GM23338 (cell line): ENCODE measurements at regions not wholly inside any gene's neighbourhood (a gene's known extent, or its start where the extent isn't known, plus 50 kb on each side); places are given as distances from the start of the nearest gene placed in this dataset.

Experiments used
- ATAC-seq: fragments of 200-7000 bp; cut with Tn5 transposase; 3 replicates; pipeline ENCODE4 v1.9.1; 2020
- DNase-seq: peaks from one replicate; pipeline ENCODE4 v3.0.0-alpha.2; 2015; ENCODE audit warnings: low spot score
- H2AFZ ChIP-seq: fragments of 200-600 bp; sonication (generic); 2 replicates; pipeline ENCODE4 v1.8.0; 2016; ENCODE audit warnings: antibody characterized with exemption, mild to moderate bottlenecking, moderate library complexity
- H3F3A ChIP-seq: fragments of 200-600 bp; sonication (generic); replicated peaks from 2 replicates; pipeline ENCODE4 v1.8.0; 2017; ENCODE audit warnings: antibody characterized with exemption, mixed run types, low read depth
- H3K27ac ChIP-seq: fragments of 200-600 bp; sonication (generic); 2 replicates; pipeline ENCODE4 v1.6.1; 2016; ENCODE audit warnings: low read depth
- H3K27me3 ChIP-seq: fragments of 200-600 bp; sonication (generic); 2 replicates; pipeline ENCODE4 v1.8.0; 2016; ENCODE audit warnings: mild to moderate bottlenecking, mixed run types, moderate library complexity; ENCODE audit not compliant: insufficient read depth
- H3K36me3 ChIP-seq: fragments of 200-600 bp; sonication (generic); 2 replicates; pipeline ENCODE4 v1.8.0; 2016; ENCODE audit warnings: mild to moderate bottlenecking; ENCODE audit not compliant: insufficient read depth
- H3K4me1 ChIP-seq: fragments of 200-600 bp; sonication (generic); 2 replicates; pipeline ENCODE4 v1.8.0; 2016; ENCODE audit warnings: mild to moderate bottlenecking, moderate library complexity; ENCODE audit not compliant: insufficient read depth
- H3K4me2 ChIP-seq: fragments of 200-600 bp; sonication (generic); 2 replicates; pipeline ENCODE4 v1.7.1; 2017; ENCODE audit warnings: mixed run types
- H3K4me3 ChIP-seq: fragments of 200-600 bp; sonication (generic); 2 replicates; pipeline ENCODE4 v1.6.1; 2016; ENCODE audit warnings: mixed run types
- H3K79me2 ChIP-seq: fragments of 200-600 bp; sonication (generic); replicated peaks from 2 replicates; pipeline ENCODE4 v1.8.0; 2017; ENCODE audit warnings: mild to moderate bottlenecking; ENCODE audit not compliant: insufficient read depth
- H3K9me2 ChIP-seq: fragments of 200-600 bp; sonication (generic); 2 replicates; pipeline ENCODE4 v1.8.0; 2017; ENCODE audit not compliant: insufficient read depth
- H4K20me1 ChIP-seq: fragments of 200-600 bp; sonication (generic); replicated peaks from 2 replicates; pipeline ENCODE4 v1.8.0; 2017; ENCODE audit warnings: mild to moderate bottlenecking; ENCODE audit not compliant: insufficient read depth
- H3K27ac Mint-ChIP-seq: 2 replicates; pipeline ENCODE4 v1.8.0; 2020; ENCODE audit warnings: inconsistent platforms, mild to moderate bottlenecking, moderate library complexity, mixed read lengths
- H3K27me3 Mint-ChIP-seq: 3 replicates; pipeline ENCODE4 v1.8.0; 2022; ENCODE audit warnings: low read depth, mild to moderate bottlenecking, moderate library complexity, mixed read lengths, inconsistent platforms; ENCODE audit not compliant: insufficient read depth, poor library complexity
- H3K36me3 Mint-ChIP-seq: 3 replicates; pipeline ENCODE4 v1.8.0; 2021; ENCODE audit warnings: low read depth, mild to moderate bottlenecking, inconsistent platforms, moderate library complexity, mixed read lengths
- H3K4me1 Mint-ChIP-seq: 3 replicates; pipeline ENCODE4 v1.8.0; 2020; ENCODE audit warnings: mild to moderate bottlenecking, inconsistent platforms, mixed read lengths
- H3K4me3 Mint-ChIP-seq: 3 replicates; pipeline ENCODE4 v1.8.0; 2021; ENCODE audit warnings: moderate library complexity, mild to moderate bottlenecking, inconsistent platforms, mixed read lengths
- H3K9me3 Mint-ChIP-seq: 3 replicates; pipeline ENCODE4 v1.8.0; 2020; ENCODE audit warnings: moderate library complexity, mild to moderate bottlenecking, inconsistent platforms, mixed read lengths
- CREB1 ChIP-seq: fragments of 250-450 bp; sonication (Bioruptor Pico); IDR thresholded peaks from 2 replicates; pipeline ENCODE4 v1.5.0; 2020; ENCODE audit warnings: low read depth, mild to moderate bottlenecking, moderate library complexity
- EZH2 ChIP-seq: fragments of 200-600 bp; sonication (generic); IDR thresholded peaks from one replicate; pipeline ENCODE4 v1.8.0; 2017; ENCODE audit warnings: antibody characterized with exemption, mild to moderate bottlenecking, low read depth; ENCODE audit not compliant: unreplicated experiment
- EZH2phosphoT487 ChIP-seq: fragments of 200-600 bp; sonication (generic); IDR thresholded peaks from one replicate; pipeline ENCODE4 v1.8.1; 2018; ENCODE audit warnings: antibody characterized with exemption; ENCODE audit not compliant: unreplicated experiment
- JUNB ChIP-seq: IDR thresholded peaks from one replicate; pipeline ENCODE4 v1.6.1; 2016; ENCODE audit warnings: antibody characterized with exemption; ENCODE audit not compliant: unreplicated experiment
- NANOG ChIP-seq: IDR thresholded peaks from 2 replicates; pipeline ENCODE4 v1.6.1; 2016; ENCODE audit warnings: antibody characterized with exemption, borderline replicate concordance
- POLR2AphosphoS5 ChIP-seq: IDR thresholded peaks from 2 replicates; pipeline ENCODE4 v1.6.1; 2016; ENCODE audit warnings: antibody characterized with exemption, low read depth
- TF ChIP-seq, protein P1 (sequence below): IDR thresholded peaks from one replicate; pipeline ENCODE4 v1.6.1; 2018; ENCODE audit warnings: antibody characterized with exemption; ENCODE audit not compliant: unreplicated experiment
- TF ChIP-seq, protein P2 (sequence below), 2 experiments: fragments of 200-600 bp in 1 of 2; sonication (generic) in 1 of 2; conservative IDR thresholded peaks; 2 replicates each; pipeline versions ENCODE4 v1.5.1 to v1.6.1; 2016 to 2017; ENCODE audit warnings: antibody characterized with exemption in 2 of 2, low read depth in 2 of 2, mild to moderate bottlenecking in 2 of 2, moderate library complexity in 1 of 2
- TF ChIP-seq, protein P3 (sequence below): IDR thresholded peaks from 2 replicates; pipeline ENCODE4 v1.6.1; 2016; ENCODE audit warnings: antibody characterized with exemption

DNA sequence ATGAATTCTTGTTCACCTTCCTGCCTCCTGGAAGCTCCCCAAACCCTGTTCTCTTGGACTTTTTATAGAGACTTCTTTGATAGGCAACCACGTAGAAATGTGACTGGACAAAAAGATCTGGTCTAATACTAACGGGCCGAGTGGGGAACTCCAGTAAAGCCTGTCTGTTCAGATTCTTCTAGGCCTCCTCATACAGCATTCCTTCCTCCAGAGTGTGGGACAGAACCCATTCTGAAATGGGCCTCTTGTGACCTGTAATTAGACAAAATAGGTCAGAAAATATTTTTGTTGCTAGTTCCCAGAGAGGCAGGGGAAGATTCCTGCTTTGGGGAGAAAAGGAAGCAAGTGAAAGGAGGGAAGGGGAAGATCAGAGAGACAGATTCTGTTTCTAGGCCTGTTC lies 374.3 kb downstream of the CDH26 start:
- H3K27me3 ChIP-seq = no peaks in the 10 kb centered on the region
- TF ChIP-seq EZH2 (no peak), POLR2AphosphoS5 (no peak)
- TF ChIP-seq, protein P1, sequence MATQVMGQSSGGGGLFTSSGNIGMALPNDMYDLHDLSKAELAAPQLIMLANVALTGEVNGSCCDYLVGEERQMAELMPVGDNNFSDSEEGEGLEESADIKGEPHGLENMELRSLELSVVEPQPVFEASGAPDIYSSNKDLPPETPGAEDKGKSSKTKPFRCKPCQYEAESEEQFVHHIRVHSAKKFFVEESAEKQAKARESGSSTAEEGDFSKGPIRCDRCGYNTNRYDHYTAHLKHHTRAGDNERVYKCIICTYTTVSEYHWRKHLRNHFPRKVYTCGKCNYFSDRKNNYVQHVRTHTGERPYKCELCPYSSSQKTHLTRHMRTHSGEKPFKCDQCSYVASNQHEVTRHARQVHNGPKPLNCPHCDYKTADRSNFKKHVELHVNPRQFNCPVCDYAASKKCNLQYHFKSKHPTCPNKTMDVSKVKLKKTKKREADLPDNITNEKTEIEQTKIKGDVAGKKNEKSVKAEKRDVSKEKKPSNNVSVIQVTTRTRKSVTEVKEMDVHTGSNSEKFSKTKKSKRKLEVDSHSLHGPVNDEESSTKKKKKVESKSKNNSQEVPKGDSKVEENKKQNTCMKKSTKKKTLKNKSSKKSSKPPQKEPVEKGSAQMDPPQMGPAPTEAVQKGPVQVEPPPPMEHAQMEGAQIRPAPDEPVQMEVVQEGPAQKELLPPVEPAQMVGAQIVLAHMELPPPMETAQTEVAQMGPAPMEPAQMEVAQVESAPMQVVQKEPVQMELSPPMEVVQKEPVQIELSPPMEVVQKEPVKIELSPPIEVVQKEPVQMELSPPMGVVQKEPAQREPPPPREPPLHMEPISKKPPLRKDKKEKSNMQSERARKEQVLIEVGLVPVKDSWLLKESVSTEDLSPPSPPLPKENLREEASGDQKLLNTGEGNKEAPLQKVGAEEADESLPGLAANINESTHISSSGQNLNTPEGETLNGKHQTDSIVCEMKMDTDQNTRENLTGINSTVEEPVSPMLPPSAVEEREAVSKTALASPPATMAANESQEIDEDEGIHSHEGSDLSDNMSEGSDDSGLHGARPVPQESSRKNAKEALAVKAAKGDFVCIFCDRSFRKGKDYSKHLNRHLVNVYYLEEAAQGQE = no peak
- no peak overlapping the region for H3K27ac ChIP-seq
- DNase-seq (no peak), ATAC-seq (no peak)
- no peak overlapping the region for H3K4me2 ChIP-seq
- no peak overlapping the region for H3K4me3 Mint-ChIP-seq
- H3K9me2 ChIP-seq = no peaks in the 10 kb centered on the region
- H3K4me3 ChIP-seq = no peak overlapping the region
- no peaks in the 10 kb centered on the region for H3F3A ChIP-seq
- H3K9me3 Mint-ChIP-seq = peaks cover 7% of the 10 kb centered on the region; the same call in 1 of the 3 replicates
- H3K4me1 Mint-ChIP-seq = peaks cover 4% of the 10 kb centered on the region; the same call in 1 of the 3 replicates
- 0 out of 2 replicates have a peak, but pooled peaks cover 5% of the 10 kb centered on the region for H3K36me3 ChIP-seq
- no peak overlapping the region for H2AFZ ChIP-seq
- H3K4me1 ChIP-seq = no peaks in the 10 kb centered on the region
- H3K27me3 Mint-ChIP-seq = peaks cover 12% of the 10 kb centered on the region
- no peaks in the 10 kb centered on the region for H3K79me2 ChIP-seq
- no peaks in the 10 kb centered on the region for H4K20me1 ChIP-seq
- no peaks in the 10 kb centered on the region for H3K36me3 Mint-ChIP-seq
- no peak overlapping the region for H3K27ac Mint-ChIP-seq

DNA sequence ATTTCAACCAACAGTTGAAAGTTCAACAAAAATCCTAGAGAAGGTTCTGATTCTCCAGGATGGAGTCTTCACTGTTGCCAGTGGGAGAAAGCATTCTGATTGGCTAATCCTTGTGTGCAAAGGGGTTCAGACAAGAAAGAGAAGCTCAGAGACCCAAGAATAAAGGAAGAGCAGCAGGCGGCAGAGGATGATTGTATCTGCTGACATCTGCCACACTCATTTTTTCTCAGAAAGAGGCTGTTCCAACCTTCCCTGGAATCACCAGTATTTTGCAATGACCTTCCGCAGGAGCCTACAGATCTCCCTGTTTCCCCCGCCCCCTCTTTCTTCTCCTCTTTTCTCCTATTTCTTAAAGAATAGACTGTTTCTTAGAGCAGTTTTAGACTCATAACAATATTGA lies 376.7 kb downstream of the CDH26 start:
- Histone ChIP-seq H3K27ac (no peak overlapping the region), H3K36me3 (0 out of 2 replicates have a peak, but pooled peaks cover 5% of the 10 kb centered on the region), H4K20me1 (no peaks in the 10 kb centered on the region), H3K9me2 (no peaks in the 10 kb centered on the region), H3K4me3 (no peak overlapping the region), H2AFZ (no peak overlapping the region), H3K4me1 (no peaks in the 10 kb centered on the region), H3K79me2 (no peaks in the 10 kb centered on the region), H3F3A (no peaks in the 10 kb centered on the region), H3K27me3 (no peaks in the 10 kb centered on the region), H3K4me2 (no peak overlapping the region)
- DNase-seq = no peak
- Mint-ChIP-seq H3K27ac (no peak overlapping the region), H3K27me3 (peaks cover 12% of the 10 kb centered on the region), H3K4me3 (no peak overlapping the region), H3K4me1 (peaks cover 4% of the 10 kb centered on the region; the same call in 1 of the 3 replicates), H3K9me3 (peaks cover 10% of the 10 kb centered on the region; the same call in 1 of the 3 replicates), H3K36me3 (no peaks in the 10 kb centered on the region)
- TF ChIP-seq CREB1 (CRISPR knock-in tag) = no peak
- TF ChIP-seq NANOG = no peak
- TF ChIP-seq EZH2phosphoT487 = no peak
- TF ChIP-seq, protein P2, sequence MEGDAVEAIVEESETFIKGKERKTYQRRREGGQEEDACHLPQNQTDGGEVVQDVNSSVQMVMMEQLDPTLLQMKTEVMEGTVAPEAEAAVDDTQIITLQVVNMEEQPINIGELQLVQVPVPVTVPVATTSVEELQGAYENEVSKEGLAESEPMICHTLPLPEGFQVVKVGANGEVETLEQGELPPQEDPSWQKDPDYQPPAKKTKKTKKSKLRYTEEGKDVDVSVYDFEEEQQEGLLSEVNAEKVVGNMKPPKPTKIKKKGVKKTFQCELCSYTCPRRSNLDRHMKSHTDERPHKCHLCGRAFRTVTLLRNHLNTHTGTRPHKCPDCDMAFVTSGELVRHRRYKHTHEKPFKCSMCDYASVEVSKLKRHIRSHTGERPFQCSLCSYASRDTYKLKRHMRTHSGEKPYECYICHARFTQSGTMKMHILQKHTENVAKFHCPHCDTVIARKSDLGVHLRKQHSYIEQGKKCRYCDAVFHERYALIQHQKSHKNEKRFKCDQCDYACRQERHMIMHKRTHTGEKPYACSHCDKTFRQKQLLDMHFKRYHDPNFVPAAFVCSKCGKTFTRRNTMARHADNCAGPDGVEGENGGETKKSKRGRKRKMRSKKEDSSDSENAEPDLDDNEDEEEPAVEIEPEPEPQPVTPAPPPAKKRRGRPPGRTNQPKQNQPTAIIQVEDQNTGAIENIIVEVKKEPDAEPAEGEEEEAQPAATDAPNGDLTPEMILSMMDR (conservative IDR thresholded peaks at IDR 0.05; ENCODE audit: low read depth in 2 of 2) = no peak
- TF ChIP-seq JUNB = no peak
- TF ChIP-seq, protein P3, sequence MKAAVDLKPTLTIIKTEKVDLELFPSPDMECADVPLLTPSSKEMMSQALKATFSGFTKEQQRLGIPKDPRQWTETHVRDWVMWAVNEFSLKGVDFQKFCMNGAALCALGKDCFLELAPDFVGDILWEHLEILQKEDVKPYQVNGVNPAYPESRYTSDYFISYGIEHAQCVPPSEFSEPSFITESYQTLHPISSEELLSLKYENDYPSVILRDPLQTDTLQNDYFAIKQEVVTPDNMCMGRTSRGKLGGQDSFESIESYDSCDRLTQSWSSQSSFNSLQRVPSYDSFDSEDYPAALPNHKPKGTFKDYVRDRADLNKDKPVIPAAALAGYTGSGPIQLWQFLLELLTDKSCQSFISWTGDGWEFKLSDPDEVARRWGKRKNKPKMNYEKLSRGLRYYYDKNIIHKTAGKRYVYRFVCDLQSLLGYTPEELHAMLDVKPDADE = no peak
- no peak for ATAC-seq
